HG02763 (cell line): ENCODE measurements at regions not wholly inside any gene's neighbourhood (a gene's known extent, or its start where the extent isn't known, plus 50 kb on each side); places are given as distances from the start of the nearest gene placed in this dataset.
A peak's percentile ranks its signal among the peaks of the same experiment; 100 is the strongest.

Source experiments
- ATAC-seq: cut with Tn5 transposase; IDR thresholded peaks from one replicate; pipeline ENCODE4 v1.9.1; 2021; ENCODE audit warnings: mild to moderate bottlenecking, moderate library complexity; ENCODE audit not compliant: unreplicated experiment

- no peak for ATAC-seq
Observed at GRCh38 chr3:24740326-24740725, 245.7 kb upstream of the THRB start.

GRCh38 chr3:24741506-24741905, 246.9 kb upstream of the THRB start:
- no peak for ATAC-seq

GRCh38 chr3:24748520-24748919, 253.9 kb upstream of the THRB start:
- no peak for ATAC-seq

GRCh38 chr3:24751020-24751419, 256.4 kb upstream of the THRB start:
- ATAC-seq, result no peak

GRCh38 chr3:24756101-24756888, 261.6 kb upstream of the THRB start:
- no peak for ATAC-seq

GRCh38 chr3:24763393-24763792, 268.7 kb upstream of the THRB start:
- ATAC-seq, result no peak

GRCh38 chr3:24764236-24764915, 269.7 kb upstream of the THRB start:
- no peak for ATAC-seq

GRCh38 chr3:24765399-24765798, 270.7 kb upstream of the THRB start:
- no peak for ATAC-seq

GRCh38 chr3:24769918-24770317, 275.3 kb upstream of the THRB start:
- ATAC-seq, result no peak

- ATAC-seq, result no peak
Observed at GRCh38 chr3:24773798-24774197, 279.1 kb upstream of the THRB start.

GRCh38 chr3:24780991-24781390, 286.3 kb upstream of the THRB start:
- no peak for ATAC-seq

GRCh38 chr3:24781454-24781853, 286.8 kb upstream of the THRB start:
- ATAC-seq, result no peak

GRCh38 chr3:24793896-24794295, 299.2 kb upstream of the THRB start:
- no peak for ATAC-seq

- ATAC-seq, result peak; percentile 97
Observed at GRCh38 chr3:24802614-24803013, 308.0 kb upstream of the THRB start.

- no peak for ATAC-seq
Observed at GRCh38 chr3:24804095-24804494, 309.4 kb upstream of the THRB start.

- no peak for ATAC-seq
Observed at GRCh38 chr3:24810881-24811280, 316.2 kb upstream of the THRB start.

- no peak for ATAC-seq
Observed at GRCh38 chr3:24812116-24812515, 317.5 kb upstream of the THRB start.

- ATAC-seq, result no peak
Observed at GRCh38 chr3:24818055-24818454, 323.4 kb upstream of the THRB start.

GRCh38 chr3:24828011-24828410, 333.4 kb upstream of the THRB start:
- no peak for ATAC-seq

GRCh38 chr3:24828551-24828950, 333.9 kb upstream of the THRB start:
- ATAC-seq, result no peak

GRCh38 chr3:24829011-24829581, 334.4 kb upstream of the THRB start:
- no peak for ATAC-seq

GRCh38 chr3:24829629-24830229, 335.1 kb upstream of the THRB start:
- no peak for ATAC-seq
